HG02970 (cell line): ENCODE measurements at regions not wholly inside any gene's neighbourhood (a gene's known extent, or its start where the extent isn't known, plus 50 kb on each side); places are given as distances from the start of the nearest gene placed in this dataset.
"Not testable (repeated sequence)": the region's sequence is repeated elsewhere in the genome, so short reads cannot be mapped to it uniquely, and the experiment has no call there.

Source experiments
- ATAC-seq: cut with Tn5 transposase; IDR thresholded peaks from one replicate; pipeline ENCODE4 v1.9.1; 2021; ENCODE audit warnings: mild to moderate bottlenecking, moderate library complexity, moderate number of reproducible peaks; ENCODE audit not compliant: unreplicated experiment, low FRiP score

DNA sequence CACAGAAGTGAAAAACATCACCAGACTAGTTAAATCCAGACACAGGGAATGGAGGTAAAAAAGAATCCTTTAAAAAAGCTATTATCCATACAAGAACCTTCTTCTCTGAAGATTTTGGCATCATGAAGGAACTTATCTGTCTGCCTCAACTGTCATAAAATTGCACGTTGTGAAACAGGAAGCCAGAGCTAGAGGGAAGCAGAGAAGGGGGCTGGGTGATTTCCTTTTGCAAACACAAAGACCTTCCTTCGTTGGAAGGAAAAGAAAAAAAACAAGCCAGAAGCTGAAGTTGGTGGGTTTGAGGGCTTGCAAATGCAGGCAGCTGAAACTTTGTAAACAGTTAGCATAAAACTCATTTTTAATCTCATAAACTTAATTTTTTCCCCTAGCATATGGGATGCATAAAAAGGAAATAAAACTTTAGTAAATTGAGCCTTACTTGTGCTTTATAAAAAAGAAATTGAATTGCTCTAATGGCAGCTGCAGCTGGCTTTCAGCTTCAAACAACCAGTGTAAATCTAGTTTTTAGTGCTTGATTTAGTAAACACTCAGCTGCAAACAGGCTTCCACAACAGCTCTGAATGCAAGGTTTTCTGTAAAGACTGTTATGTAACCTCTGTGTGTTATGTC is 101.6 kb downstream of the OTUD1 start:
- no peak for ATAC-seq

DNA sequence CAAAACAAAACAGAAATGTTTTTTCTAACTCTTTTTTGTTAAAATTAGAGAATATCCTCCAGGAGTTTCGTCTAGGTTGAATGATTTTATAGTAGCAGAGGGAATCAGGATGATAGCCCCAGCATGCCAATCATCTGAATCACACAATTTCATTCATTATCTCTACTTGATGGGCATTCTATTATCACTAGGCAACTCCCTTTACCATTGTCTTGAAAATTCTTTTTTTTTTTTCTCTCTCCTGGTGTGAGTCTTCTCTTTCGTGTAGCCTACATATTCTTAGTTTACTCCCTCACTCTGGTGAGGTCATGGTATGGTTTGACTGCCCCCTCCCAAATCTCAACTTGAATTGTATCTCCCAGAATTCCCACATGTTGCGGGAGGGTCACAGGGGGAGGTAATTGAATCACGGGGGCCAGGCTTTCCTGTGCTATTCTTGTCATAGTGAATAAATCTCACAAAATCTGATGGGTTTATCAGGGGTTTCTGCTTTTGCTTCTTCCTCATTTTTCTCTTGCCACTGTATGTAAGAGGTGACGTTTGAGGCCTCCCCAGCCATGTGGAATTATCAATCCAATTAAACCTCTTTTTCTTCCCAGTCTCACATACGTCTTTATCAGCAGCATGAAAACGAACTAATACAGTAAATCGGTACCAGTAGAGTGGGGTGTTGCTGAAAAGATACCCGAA is 105.0 kb downstream of the OTUD1 start:
- ATAC-seq = no peak

DNA sequence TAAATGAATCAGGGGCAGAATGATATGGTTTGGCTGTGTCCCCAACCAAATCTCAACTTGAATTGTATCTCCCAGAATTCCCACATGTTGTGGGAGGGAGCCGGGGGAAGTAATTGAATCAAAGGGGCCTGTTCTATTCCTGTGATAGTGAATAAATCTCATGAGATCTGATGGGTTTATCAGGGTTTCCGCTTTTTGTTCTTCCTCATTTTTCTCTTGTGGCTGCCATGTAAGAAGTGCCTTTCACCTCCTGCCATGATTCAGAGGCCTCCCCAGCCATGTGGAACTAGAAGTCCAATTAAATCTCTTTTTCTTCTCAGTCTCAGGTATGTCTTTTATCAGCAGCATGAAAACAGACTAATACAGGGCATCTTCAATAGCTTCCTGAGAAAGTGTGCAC is 107.0 kb downstream of the OTUD1 start:
- not testable (repeated sequence) for ATAC-seq

DNA sequence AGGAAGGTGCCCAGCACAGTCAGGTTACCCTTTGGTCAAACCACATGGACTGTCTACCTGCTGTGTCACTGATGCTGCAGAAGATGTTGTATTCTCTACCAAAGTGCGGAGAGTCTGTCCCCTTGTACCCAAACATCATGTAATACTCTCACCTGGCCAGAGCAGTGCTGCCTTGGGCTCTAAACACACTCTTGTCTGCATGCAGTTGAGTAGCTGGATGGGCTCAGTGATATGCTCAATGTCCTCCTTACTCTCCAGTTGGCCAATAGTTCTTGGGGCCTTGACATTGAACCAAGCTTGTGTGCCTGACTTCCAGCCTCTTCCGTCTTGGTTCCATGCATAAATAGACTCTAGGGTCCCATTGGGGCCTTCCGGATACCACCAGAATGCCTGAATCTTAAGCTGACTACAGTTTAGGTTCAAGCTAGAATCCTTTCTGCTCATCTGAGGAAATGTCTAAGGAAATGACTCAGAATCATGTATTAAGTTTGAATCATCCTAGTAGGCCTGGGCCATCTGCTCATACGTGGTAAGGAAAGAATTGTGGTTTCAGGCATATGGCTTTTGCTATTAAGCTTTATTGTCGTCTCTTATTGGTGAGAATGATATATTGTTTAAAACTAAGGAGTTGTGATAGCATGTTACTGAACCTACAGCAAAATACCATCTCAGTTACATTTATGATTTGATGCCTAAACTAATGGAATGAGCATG is 118.0 kb downstream of the OTUD1 start:
- ATAC-seq = no peak

DNA sequence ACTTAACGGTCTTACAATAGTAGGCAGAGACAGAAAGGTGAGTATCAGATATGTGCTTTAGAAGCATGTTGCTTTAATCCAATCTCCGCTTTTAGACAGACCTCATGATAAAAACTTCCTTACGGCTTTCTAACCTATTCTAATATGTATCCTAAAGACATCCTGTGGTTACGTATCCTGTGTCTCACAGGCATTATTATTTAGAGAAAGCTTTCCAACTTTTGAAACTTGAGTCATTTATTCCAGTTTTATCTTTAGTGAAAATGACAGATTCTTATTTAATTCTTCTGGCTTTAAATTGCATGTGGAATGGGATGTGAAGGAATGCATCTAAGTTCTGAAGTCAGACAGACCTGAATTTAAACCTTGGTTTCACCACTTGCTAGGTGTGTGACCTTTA is 118.9 kb downstream of the OTUD1 start:
- no peak for ATAC-seq

DNA sequence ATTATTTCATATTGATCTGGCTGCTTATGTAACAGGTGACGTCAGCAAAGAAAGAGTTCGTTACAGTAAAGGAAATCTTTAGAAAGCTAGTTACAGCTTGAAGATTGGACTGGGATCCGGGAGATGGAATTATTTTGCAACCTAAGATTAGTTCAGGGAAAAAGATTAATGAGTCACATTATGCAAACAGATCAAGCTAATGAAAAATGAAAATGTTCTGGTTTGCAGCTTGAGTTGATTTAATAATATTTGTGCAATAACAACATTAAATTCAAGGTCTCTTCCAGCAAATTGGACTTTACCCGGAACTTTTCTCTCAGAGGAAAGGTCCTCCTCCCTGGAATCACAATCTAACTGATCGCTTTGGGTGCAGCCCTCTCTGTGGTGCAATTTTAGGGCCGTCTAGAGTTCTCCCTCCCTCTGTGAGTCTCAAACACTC is 119.5 kb downstream of the OTUD1 start:
- no peak for ATAC-seq

DNA sequence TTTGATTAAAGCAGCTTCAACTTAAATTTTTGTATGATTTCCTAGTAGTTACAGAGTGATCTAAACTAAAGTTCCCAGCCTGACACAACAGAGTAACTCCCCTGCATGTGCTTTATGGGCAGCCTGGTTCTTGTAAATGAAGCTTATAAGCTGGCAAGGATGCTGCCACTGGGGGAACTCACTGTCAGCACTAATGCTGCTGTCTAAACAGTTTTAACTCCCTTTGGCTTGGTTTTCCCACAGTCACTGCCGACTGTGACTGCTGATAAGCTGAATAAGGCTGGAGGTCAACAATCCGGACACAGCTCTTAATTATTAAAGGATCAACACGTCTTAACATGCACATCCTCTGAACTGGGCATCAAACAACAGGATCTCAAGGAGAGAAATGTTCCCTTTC is 130.1 kb downstream of the OTUD1 start:
- ATAC-seq = no peak

DNA sequence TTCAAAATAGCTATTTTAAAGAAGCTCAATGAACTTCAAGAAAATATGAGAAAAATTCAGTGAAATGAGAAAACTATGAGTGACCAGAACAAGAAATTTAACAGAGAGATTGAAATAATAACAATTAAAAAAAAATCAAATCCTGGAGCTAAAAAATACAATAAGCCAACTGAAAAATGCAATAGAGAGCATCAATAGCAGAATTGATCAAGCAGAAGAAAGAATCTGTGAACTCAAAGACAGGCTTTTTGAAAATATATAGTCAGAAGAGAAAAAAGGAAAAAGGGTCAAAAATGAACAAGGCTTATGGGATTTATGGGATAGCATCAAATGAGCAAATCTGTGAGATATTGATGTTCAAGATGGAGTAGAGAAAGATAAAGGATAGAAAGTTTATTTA is 133.0 kb downstream of the OTUD1 start:
- ATAC-seq = no peak

DNA sequence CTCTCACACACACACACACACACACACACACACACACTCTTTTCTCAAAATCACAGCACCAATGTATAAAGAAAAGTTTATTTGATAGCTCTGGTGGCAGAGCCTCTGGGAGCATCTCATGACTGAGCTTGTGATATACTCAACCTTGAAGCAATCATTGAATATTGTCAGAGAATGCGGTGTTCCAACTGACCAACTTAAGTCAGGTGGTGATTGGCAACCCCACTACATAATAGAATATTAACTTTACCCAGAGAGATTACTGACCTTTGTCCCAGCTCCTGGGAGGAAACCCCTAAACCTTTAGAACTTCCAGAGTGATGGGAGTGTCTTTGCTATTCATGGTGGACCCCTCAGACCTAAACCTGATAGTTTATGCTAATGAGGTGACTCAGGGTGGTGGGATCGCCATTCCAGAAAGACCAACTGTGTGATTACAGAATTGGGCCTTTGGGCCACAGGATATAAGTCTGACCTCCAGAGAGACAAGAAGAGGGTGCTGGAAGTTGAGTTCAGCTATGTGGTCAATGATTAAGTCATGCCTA is 143.1 kb downstream of the OTUD1 start:
- ATAC-seq = no peak

DNA sequence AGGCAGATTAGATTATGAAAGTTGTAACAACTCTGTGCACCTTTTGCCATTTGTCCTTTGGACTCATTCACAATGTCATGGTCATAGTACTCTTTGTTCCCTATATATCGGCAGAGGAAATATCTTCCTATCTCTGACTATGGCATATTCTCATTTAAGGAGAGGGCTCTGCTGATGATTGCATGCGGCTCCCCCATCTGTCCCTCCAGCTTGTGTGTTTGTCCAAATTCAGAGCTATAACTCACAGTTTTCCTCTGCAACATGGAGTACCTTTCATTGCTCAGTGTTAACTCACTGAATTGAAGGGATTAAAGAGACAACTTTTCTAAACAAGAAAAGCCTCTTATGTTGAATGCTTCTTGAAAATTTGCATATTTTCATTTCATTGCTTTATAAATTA is 145.5 kb downstream of the OTUD1 start:
- ATAC-seq = no peak

DNA sequence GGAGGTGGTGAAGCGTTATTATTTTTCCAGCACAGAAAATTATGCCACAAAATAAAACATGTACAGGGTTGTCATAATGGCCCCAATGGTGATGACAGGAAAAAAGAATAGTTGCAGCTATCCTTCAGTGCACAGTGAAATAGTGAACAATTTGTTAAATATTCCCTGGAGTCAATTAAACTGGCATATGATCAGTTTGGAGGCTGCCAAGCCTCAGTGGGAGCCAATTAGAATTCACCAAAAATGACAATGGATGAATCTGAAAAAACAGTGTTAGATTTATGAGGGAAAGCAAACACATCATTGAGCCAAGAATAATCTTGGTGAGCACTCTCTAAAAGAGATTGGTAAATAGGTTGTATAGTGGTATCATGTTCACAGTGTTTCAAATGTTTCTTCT is 146.3 kb downstream of the OTUD1 start:
- no peak for ATAC-seq

DNA sequence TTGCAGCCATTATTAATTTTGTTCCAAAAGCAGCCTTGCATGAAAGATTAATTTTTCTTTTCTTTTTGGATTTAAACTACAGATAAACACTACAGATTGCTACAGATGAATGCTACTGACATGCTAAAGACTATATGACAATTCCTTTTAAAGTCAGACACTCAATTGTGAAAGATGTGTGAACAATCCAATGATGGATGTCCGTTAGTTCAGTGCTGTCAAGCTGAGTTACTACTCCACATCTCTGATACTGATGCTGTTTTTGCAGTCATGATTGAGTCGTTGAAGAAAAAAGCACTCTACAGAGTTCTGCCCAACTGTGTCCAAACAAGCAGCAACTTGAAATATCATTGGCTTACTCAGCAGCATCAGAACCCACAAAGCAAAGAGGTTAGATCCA is 146.8 kb downstream of the OTUD1 start:
- ATAC-seq = no peak

DNA sequence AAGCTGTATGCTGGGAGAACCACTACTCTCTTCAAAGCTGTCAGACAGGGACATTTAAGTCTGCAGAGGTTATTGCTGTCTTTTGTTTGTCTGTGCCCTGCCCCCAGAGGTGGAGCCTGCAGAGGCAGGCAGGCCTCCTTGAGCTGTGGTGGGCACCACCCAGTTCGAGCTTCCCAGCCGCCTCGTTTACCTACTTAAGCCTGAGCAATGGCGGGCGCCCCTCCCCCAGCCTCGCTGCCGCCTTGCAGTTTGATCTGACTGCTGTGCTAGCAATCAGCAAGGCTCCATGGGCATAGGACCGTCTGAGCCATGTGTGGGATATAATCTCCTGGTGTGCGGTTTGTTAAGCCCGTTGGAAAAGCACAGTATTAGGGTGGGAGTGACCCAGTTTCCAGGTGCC is 156.4 kb downstream of the OTUD1 start:
- not testable (repeated sequence) for ATAC-seq

DNA sequence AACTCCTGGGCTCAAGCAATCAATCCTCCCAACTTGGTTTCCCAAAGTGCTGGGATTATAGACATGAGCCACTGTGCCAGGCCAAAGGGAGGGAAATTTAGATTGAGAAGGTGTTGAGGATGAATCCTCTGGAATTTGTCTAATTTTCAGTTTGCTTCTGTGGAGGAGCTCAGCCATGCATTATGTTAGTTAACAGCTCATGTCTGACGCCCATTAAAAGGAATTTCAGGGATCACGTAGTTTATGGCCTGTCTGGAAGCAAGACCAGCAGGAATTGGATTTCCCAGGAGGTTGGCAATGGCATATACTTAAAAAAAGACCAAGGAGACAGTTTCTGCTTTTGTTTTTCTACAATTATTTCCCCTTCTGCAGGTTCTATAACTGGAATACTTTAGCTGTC is 165.7 kb downstream of the OTUD1 start:
- no peak for ATAC-seq

DNA sequence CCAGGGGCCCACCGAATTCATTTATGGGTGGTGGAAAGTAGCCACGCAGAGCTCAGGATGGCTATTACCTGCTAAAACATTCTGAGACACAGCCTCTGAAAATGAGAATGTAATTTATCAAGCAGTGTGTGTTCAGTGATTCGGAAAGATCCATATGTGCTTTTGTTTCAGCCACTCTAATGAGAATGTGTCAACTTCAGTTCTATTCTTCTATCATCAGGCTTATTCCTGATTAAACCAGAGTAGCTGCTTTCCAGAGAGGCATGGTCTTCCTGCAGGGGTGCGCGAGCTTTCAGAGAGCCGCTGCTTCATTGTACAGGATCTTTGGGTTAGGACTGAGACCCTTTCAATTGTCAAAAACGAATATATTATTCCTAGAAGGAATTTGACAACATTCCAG is 167.6 kb downstream of the OTUD1 start:
- ATAC-seq = no peak

DNA sequence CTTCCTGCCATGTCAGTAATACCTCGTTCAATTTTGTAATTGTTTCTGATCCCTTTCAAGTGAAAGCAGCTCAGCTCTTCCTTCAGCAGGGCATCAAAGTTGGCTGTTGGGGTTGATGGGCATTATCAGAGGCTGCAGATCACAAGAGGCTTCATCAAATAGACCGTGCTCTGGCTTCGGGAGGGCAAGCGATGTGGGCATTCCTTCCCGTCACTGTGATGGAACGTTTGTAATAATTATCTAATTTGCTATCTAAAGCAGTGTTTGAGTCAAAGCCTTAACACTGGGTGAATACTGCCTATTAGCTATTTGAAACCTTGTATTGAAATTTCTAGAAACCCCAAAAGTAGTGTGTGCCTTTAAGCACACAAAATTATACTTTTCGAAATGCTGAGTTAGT is 170.1 kb downstream of the OTUD1 start:
- no peak for ATAC-seq

DNA sequence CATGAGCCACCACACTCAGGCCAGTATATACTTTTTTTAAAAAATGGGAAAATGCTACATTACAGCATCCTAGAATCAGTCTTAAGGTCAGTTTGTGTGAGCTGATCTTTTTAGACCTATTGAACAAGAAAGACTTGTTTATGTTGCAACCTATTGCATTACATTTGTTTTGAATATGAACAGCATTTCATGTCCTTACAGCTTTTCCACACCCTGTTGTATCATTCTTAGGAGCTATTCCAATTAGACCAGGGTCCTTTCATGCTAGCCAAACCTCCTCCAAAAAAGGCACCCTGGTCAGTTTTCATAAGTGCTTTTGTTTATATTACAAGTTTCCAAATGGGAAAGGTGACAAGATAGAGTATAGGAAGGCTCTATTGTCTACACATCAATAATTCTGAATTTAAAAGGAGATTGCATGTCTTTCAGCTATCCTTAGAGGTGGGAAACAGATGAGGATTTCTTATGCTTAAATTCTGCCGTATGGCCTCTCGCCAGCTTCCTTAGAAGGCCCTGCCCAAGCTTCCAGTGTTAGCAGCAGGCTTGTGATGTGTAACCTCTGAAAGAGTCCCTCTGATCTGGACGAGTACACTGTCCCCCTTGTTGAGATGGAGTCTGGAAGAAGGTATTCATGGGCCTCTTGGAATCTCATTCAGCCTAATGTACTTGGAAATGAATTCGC is 171.9 kb downstream of the OTUD1 start:
- no peak for ATAC-seq

DNA sequence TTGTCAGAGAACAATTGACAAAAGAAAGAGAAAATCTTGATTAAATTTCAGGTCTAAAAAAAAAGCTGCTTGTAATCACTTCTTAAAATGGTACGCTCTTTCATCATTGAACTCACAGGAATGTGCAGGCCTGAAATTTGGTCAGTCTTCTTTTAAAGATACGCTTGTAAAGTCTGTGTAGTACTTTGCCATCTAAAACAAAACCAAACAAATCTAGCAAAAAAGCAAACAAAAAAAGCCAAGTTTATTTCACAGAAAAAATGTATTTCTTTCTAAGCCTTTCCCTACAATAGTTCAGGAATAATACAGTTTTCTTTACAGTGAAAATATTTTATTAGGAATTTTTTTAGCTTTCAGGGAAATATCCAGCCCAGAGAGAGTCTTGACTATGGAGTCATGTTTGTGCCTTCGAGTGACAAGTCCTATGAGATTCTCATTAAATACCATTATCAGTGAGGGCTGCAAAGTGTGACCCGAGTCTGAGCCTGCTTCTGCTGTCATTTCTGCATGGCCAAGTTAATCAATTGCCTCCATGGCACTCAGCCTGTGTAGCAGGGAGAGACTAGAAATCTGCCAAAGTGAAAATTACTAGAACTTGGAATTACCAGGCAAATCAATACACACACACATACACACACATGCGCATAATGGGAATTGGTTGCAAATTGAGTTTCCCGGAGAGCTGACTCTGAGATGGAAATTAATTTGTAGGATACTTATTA is 172.6 kb downstream of the OTUD1 start:
- ATAC-seq = no peak

DNA sequence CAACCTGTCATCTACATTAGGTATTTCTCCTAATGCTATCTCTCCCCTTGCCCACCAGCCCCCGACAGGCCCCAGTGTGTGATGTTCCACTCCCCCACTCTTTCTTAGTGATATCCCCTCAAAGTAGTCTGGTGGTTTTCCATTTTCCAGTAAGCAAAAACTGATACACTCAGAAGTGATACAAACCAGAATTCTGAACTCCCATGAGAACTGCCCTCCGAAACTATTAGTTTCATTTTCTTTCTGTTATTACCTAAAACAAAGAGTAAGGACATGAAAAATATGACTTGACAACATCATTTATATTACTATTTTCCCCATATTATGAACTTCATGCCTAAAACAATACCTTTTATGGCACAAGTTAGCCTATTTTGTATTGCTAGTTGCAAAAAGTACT is 175.0 kb downstream of the OTUD1 start:
- no peak for ATAC-seq

DNA sequence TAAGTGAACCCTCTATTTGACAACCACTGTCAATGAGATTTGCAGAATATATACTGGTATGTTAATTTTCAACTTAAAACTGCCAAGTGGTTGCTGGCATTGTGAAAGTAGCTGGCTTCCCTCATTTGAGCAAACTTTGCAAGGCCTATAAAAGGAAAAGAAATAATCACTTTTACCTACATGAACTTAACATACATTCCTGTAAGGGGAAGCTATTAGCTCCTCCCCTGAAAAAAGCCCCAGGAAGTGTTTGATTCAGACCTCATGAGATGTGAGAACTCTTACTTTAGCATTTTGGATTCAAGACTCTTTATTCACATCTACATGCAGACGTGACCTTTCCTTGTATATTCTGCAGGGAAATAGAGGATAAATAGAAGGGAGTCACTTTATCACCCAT is 175.6 kb downstream of the OTUD1 start:
- ATAC-seq = no peak
